Keratinocyte (primary cell): ENCODE measurements at regions not wholly inside any gene's neighbourhood (a gene's known extent, or its start where the extent isn't known, plus 50 kb on each side); places are given as distances from the start of the nearest gene placed in this dataset.

ENCODE experiments used
- DNase-seq: peaks from one replicate; pipeline ENCODE4 v3.0.0-alpha.2; 2011; ENCODE audit warnings: low read depth, missing footprints, low spot score
- FAIRE-seq: peaks from 2 replicates; lab custom pipeline; 2011; peaks lifted over from hg19 to GRCh38; lab: Jason Lieb, UNC
- H2AFZ ChIP-seq: 2 replicates; pipeline ENCODE4 v1.6.0; 2012; ENCODE audit warnings: low read length, control low read depth, inconsistent platforms; ENCODE audit not compliant: control insufficient read depth
- H3K27ac ChIP-seq: 2 replicates; pipeline ENCODE4 v1.5.1; 2011; ENCODE audit warnings: low read length; ENCODE audit not compliant: control insufficient read depth, insufficient read depth
- H3K27me3 ChIP-seq: 3 replicates; pipeline ENCODE4 v1.6.0; 2011; ENCODE audit warnings: low read length; ENCODE audit not compliant: control insufficient read depth, insufficient read depth; ENCODE audit errors: extremely low read depth
- H3K36me3 ChIP-seq, 2 experiments: 2 replicates in 1 of 2; 3 replicates in 1 of 2; pipeline ENCODE4 v1.5.1; 2011; ENCODE audit warnings: low read length in 2 of 2, mild to moderate bottlenecking in 1 of 2; ENCODE audit not compliant: control insufficient read depth in 2 of 2, insufficient read depth in 2 of 2; ENCODE audit errors: extremely low read depth in 1 of 2
- H3K4me1 ChIP-seq: 3 replicates; pipeline ENCODE4 v1.5.1; 2011; ENCODE audit warnings: low read length; ENCODE audit not compliant: control insufficient read depth, insufficient read depth; ENCODE audit errors: extremely low read depth
- H3K4me2 ChIP-seq: 3 replicates; pipeline ENCODE4 v1.6.0; 2011; ENCODE audit warnings: low read depth, low read length; ENCODE audit not compliant: control insufficient read depth, insufficient read depth; ENCODE audit errors: extremely low read depth
- H3K4me3 ChIP-seq, 3 experiments: fragments of 200-600 bp in 1 of 3; sonication (generic) in 1 of 3; 2 replicates in 2 of 3; 3 replicates in 1 of 3; pipeline ENCODE4 v1.5.1; 2011 to 2016; ENCODE audit warnings: low read length in 3 of 3, mild to moderate bottlenecking in 3 of 3, control low read depth in 2 of 3, inconsistent platforms in 1 of 3, low read depth in 1 of 3, mixed read lengths in 1 of 3, mixed run types in 1 of 3, moderate library complexity in 1 of 3; ENCODE audit not compliant: control insufficient read depth in 2 of 3, insufficient read depth in 2 of 3; ENCODE audit errors: extremely low read depth in 1 of 3
- H3K79me2 ChIP-seq: 2 replicates; pipeline ENCODE4 v1.6.0; 2012; ENCODE audit warnings: low read length; ENCODE audit not compliant: control insufficient read depth, insufficient read depth
- H3K9ac ChIP-seq: 3 replicates; pipeline ENCODE4 v1.6.0; 2011; ENCODE audit warnings: low read length; ENCODE audit not compliant: control insufficient read depth, insufficient read depth; ENCODE audit errors: extremely low read depth
- H3K9me1 ChIP-seq: 3 replicates; pipeline ENCODE4 v1.6.0; 2011; ENCODE audit warnings: low read length; ENCODE audit not compliant: control insufficient read depth, insufficient read depth; ENCODE audit errors: extremely low read depth
- H3K9me3 ChIP-seq: 2 replicates; pipeline ENCODE4 v1.5.1; 2012; ENCODE audit warnings: low read depth, low read length; ENCODE audit not compliant: control insufficient read depth
- H4K20me1 ChIP-seq: 3 replicates; pipeline ENCODE4 v1.6.0; 2011; ENCODE audit warnings: low read length; ENCODE audit not compliant: control insufficient read depth, insufficient read depth; ENCODE audit errors: extremely low read depth
- CTCF ChIP-seq, 3 experiments: IDR thresholded peaks in 1 of 3; conservative IDR thresholded peaks in 1 of 3; optimal IDR thresholded peaks in 1 of 3; 2 replicates in 2 of 3; 3 replicates in 1 of 3; pipeline versions ENCODE3 to v1.5.1; 2011; ENCODE audit warnings: low read length in 3 of 3, mild to moderate bottlenecking in 3 of 3, moderate library complexity in 2 of 3, control low read depth in 1 of 3, inconsistent platforms in 1 of 3; ENCODE audit not compliant: insufficient read depth in 2 of 3; ENCODE audit errors: extremely low read depth in 1 of 3
- EZH2 ChIP-seq: IDR thresholded peaks from one replicate; pipeline ENCODE4 v1.6.1; 2012; ENCODE audit warnings: inconsistent platforms, mild to moderate bottlenecking, low read length, moderate library complexity
- dilution Hi-C: fragments of 300-500 bp; cut with MboI; formaldehyde crosslinking; loops from one replicate; pipeline ENCODE4 v1.7.0; 2020; ENCODE audit warnings: low sequenced_read_pairs; ENCODE audit not compliant: extremely low pct_ligation_motif_present

GRCh38 chr16:82499302-82499701 lies 127.5 kb upstream of the CDH13 start:
- peaks cover 8% of the 10 kb centered on the region for H3K27me3 ChIP-seq
- H3K4me2 ChIP-seq = no peak overlapping the region
- TF ChIP-seq EZH2 (no peak), CTCF (optimal IDR thresholded peaks at IDR 0.05 in 1 of 3, IDR thresholded peaks at IDR 0.05 in 1 of 3, conservative IDR thresholded peaks at IDR 0.05 in 1 of 3; ENCODE audit: extremely low read depth in 1 of 3, insufficient read depth in 2 of 3, low read length in 3 of 3) (no peak)
- no peak overlapping the region for H3K4me3 ChIP-seq
- no peak for FAIRE-seq
- no peaks in the 10 kb centered on the region for H4K20me1 ChIP-seq
- H3K36me3 ChIP-seq = no peaks in the 10 kb centered on the region
- H3K9me3 ChIP-seq = no peaks in the 10 kb centered on the region
- dilution Hi-C loops = no loop called here
- H3K79me2 ChIP-seq = no peaks in the 10 kb centered on the region
- no peak for DNase-seq
- H3K9me1 ChIP-seq = no peaks in the 10 kb centered on the region
- no peak overlapping the region for H3K27ac ChIP-seq
- H3K4me1 ChIP-seq = no peaks in the 10 kb centered on the region
- H2AFZ ChIP-seq = no peak overlapping the region
- no peak overlapping the region for H3K9ac ChIP-seq

GRCh38 chr16:82497139-82497538 lies 129.6 kb upstream of the CDH13 start:
- TF ChIP-seq EZH2 (no peak), CTCF (optimal IDR thresholded peaks at IDR 0.05 in 1 of 3, IDR thresholded peaks at IDR 0.05 in 1 of 3, conservative IDR thresholded peaks at IDR 0.05 in 1 of 3; ENCODE audit: extremely low read depth in 1 of 3, insufficient read depth in 2 of 3, low read length in 3 of 3) (no peak)
- Histone ChIP-seq H3K4me1 (no peaks in the 10 kb centered on the region), H3K36me3 (no peaks in the 10 kb centered on the region), H3K9me3 (no peaks in the 10 kb centered on the region), H3K9me1 (no peaks in the 10 kb centered on the region), H3K27ac (no peak overlapping the region), H4K20me1 (no peaks in the 10 kb centered on the region), H3K4me2 (no peak overlapping the region), H2AFZ (no peak overlapping the region), H3K9ac (no peak overlapping the region), H3K4me3 (no peak overlapping the region), H3K27me3 (no peaks in the 10 kb centered on the region), H3K79me2 (no peaks in the 10 kb centered on the region)
- no peak for DNase-seq
- no peak for FAIRE-seq
- dilution Hi-C loops = no loop called here
